ENCODE measurements at regions not wholly inside any gene's neighbourhood (a gene's known extent, or its start where the extent isn't known, plus 50 kb on each side); places are given as distances from the start of the nearest gene placed in this dataset.

- TF ChIP-seq, protein P1, sequence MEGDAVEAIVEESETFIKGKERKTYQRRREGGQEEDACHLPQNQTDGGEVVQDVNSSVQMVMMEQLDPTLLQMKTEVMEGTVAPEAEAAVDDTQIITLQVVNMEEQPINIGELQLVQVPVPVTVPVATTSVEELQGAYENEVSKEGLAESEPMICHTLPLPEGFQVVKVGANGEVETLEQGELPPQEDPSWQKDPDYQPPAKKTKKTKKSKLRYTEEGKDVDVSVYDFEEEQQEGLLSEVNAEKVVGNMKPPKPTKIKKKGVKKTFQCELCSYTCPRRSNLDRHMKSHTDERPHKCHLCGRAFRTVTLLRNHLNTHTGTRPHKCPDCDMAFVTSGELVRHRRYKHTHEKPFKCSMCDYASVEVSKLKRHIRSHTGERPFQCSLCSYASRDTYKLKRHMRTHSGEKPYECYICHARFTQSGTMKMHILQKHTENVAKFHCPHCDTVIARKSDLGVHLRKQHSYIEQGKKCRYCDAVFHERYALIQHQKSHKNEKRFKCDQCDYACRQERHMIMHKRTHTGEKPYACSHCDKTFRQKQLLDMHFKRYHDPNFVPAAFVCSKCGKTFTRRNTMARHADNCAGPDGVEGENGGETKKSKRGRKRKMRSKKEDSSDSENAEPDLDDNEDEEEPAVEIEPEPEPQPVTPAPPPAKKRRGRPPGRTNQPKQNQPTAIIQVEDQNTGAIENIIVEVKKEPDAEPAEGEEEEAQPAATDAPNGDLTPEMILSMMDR (IDR thresholded peaks at IDR 0.05; ENCODE audit: low read depth, low read length): no peak
- TF ChIP-seq EZH2phosphoT487 (IDR thresholded peaks at IDR 0.05; ENCODE audit: low read depth): no peak
Observed at GRCh38 chr9:87435189-87435880, 62.3 kb upstream of the DAPK1 start.
